Endothelial cell of umbilical vein (primary cell): ENCODE measurements at regions not wholly inside any gene's neighbourhood (a gene's known extent, or its start where the extent isn't known, plus 50 kb on each side); places are given as distances from the start of the nearest gene placed in this dataset.

ENCODE experiments used
- BruUV-seq: library from RNA; stranded (reverse); fragments of 400-500 nt; replicated peaks from 2 replicates; lab custom pipeline; 2021; lab: Mats Ljungman, UMichigan
- CTCF ChIA-PET: fragments of 300-600, 350-600 bp; sonication (Branson Sonifier 250); formaldehyde crosslinking; loops from one replicate; lab custom pipeline; 2021; ENCODE audit warnings: antibody characterized with exemption, inconsistent platforms; lab: Charles Lee
- POLR2A ChIA-PET: fragments of 300-600, 350-600 bp; sonication (Branson Sonifier 250); formaldehyde crosslinking; loops from one replicate; lab custom pipeline; 2021; ENCODE audit warnings: antibody characterized with exemption, inconsistent platforms; lab: Charles Lee
- DNase-seq: peaks from one replicate; pipeline ENCODE4 v3.0.0-alpha.2; 2011; ENCODE audit warnings: low read depth, low spot score
- FAIRE-seq: peaks from 2 replicates; lab custom pipeline; 2011; peaks lifted over from hg19 to GRCh38; lab: Jason Lieb, UNC
- H2AFZ ChIP-seq: 2 replicates; pipeline ENCODE4 v1.6.0; 2012; ENCODE audit warnings: low read depth, low read length, control low read depth, inconsistent platforms
- H3K27ac ChIP-seq: 2 replicates; pipeline ENCODE4 v1.5.1; 2011; ENCODE audit warnings: low read depth, mild to moderate bottlenecking, control low read depth, low read length, moderate library complexity; ENCODE audit not compliant: insufficient read depth
- H3K27me3 ChIP-seq, 2 experiments: 2 replicates each; pipeline versions ENCODE4 v1.6.0 to v1.6.1; 2011; ENCODE audit warnings: low read length in 2 of 2, mixed read lengths in 1 of 2; ENCODE audit not compliant: control insufficient read depth in 2 of 2, insufficient read depth in 2 of 2
- H3K36me3 ChIP-seq, 2 experiments: 2 replicates in 1 of 2; 3 replicates in 1 of 2; pipeline ENCODE4 v1.5.1; 2011; ENCODE audit warnings: low read length in 2 of 2, mild to moderate bottlenecking in 1 of 2, moderate library complexity in 1 of 2; ENCODE audit not compliant: control insufficient read depth in 2 of 2, insufficient read depth in 2 of 2; ENCODE audit errors: extremely low read depth in 1 of 2
- H3K4me1 ChIP-seq: 3 replicates; pipeline ENCODE4 v1.5.1; 2011; ENCODE audit warnings: mild to moderate bottlenecking, low read length; ENCODE audit not compliant: control insufficient read depth, insufficient read depth; ENCODE audit errors: extremely low read depth
- H3K4me2 ChIP-seq: 2 replicates; pipeline ENCODE4 v1.6.1; 2011; ENCODE audit warnings: low read length, control low read depth, mixed read lengths; ENCODE audit not compliant: insufficient read depth
- H3K4me3 ChIP-seq, 3 experiments: fragments of 200-600 bp in 1 of 3; sonication (generic), shearing (Covaris generic) in 1 of 3; replicated peaks in 1 of 3; 2 replicates each; pipeline ENCODE4 v1.5.1; 2011 to 2016; ENCODE audit warnings: control low read depth in 3 of 3, low read length in 3 of 3, mild to moderate bottlenecking in 2 of 3, inconsistent platforms in 1 of 3, low read depth in 1 of 3, moderate library complexity in 1 of 3; ENCODE audit not compliant: insufficient read depth in 1 of 3
- H3K79me2 ChIP-seq: 2 replicates; pipeline ENCODE4 v1.6.0; 2012; ENCODE audit warnings: low read length, inconsistent platforms; ENCODE audit not compliant: control insufficient read depth, insufficient read depth
- H3K9ac ChIP-seq: replicated peaks from 2 replicates; pipeline ENCODE3; 2011; ENCODE audit warnings: low read length, control low read depth; ENCODE audit not compliant: insufficient read depth; ENCODE audit errors: extremely low read depth
- H3K9me1 ChIP-seq: replicated peaks from 3 replicates; pipeline ENCODE4 v1.6.0; 2011; ENCODE audit warnings: mild to moderate bottlenecking, low read length; ENCODE audit not compliant: control insufficient read depth, insufficient read depth; ENCODE audit errors: extremely low read depth
- H3K9me3 ChIP-seq: replicated peaks from 2 replicates; pipeline ENCODE4 v1.5.1; 2012; ENCODE audit warnings: low read length, inconsistent platforms; ENCODE audit not compliant: control insufficient read depth, insufficient read depth
- H4K20me1 ChIP-seq: replicated peaks from 2 replicates; pipeline ENCODE3; 2011; ENCODE audit warnings: mild to moderate bottlenecking, low read length; ENCODE audit not compliant: control insufficient read depth, insufficient read depth; ENCODE audit errors: extremely low read depth
- EZH2 ChIP-seq: IDR thresholded peaks from 2 replicates; pipeline ENCODE4 v1.6.1; 2012; ENCODE audit warnings: borderline replicate concordance, low read depth, mild to moderate bottlenecking, moderate library complexity, low read length, inconsistent platforms; ENCODE audit not compliant: severe bottlenecking
- FOS ChIP-seq: IDR thresholded peaks from 2 replicates; pipeline ENCODE4 v1.6.1; 2011; ENCODE audit warnings: mild to moderate bottlenecking, low read length, moderate library complexity, borderline replicate concordance; ENCODE audit not compliant: insufficient read depth
- GATA2 ChIP-seq: IDR thresholded peaks from 2 replicates; pipeline ENCODE4 v1.7.0; 2011; ENCODE audit warnings: low read depth, mild to moderate bottlenecking, moderate library complexity, mixed read lengths, low read length; ENCODE audit not compliant: insufficient read length, insufficient read depth
- JUN ChIP-seq: IDR thresholded peaks from 2 replicates; pipeline ENCODE4 v1.6.1; 2011; ENCODE audit warnings: borderline replicate concordance, low read depth; ENCODE audit not compliant: insufficient read length, insufficient read depth
- MYC ChIP-seq: IDR thresholded peaks from one replicate; pipeline ENCODE4 v1.6.1; 2011; ENCODE audit warnings: mild to moderate bottlenecking, low read depth, low read length
- POLR2A ChIP-seq: IDR thresholded peaks from 2 replicates; pipeline ENCODE4 v1.6.1; 2012; ENCODE audit warnings: low read depth, mild to moderate bottlenecking, control low read depth, low read length
- POLR2AphosphoS5 ChIP-seq: IDR thresholded peaks from 2 replicates; pipeline ENCODE4 v1.6.1; 2012; ENCODE audit warnings: low read depth, mild to moderate bottlenecking, control low read depth, low read length, moderate library complexity; ENCODE audit not compliant: insufficient read depth
- dilution Hi-C: fragments of 300-500 bp; cut with MboI; formaldehyde crosslinking; loops from one replicate; pipeline ENCODE4 v1.15.0; 2019; ENCODE audit warnings: low sequenced_read_pairs; ENCODE audit not compliant: extremely low pct_ligation_motif_present
- intact Hi-C: fragments of 100-400 bp; cut with micrococcal nuclease; formaldehyde crosslinking; loops from one replicate; pipeline ENCODE4 v1.10.0; 2022
- TF ChIP-seq, protein P1 (sequence below): IDR thresholded peaks from 2 replicates; pipeline ENCODE4 v1.6.1; 2011; ENCODE audit not compliant: insufficient read depth, insufficient read length
- TF ChIP-seq, protein P2 (sequence below), 2 donors: IDR thresholded peaks; 1 replicate in 1 of 2; 2 replicates in 1 of 2; pipeline ENCODE4 v1.5.1; 2011; ENCODE audit warnings: low read length in 2 of 2, mild to moderate bottlenecking in 2 of 2, moderate library complexity in 2 of 2, control low read depth in 1 of 2, inconsistent platforms in 1 of 2, low read depth in 1 of 2; ENCODE audit not compliant: insufficient read depth in 1 of 2; ENCODE audit errors: extremely low read depth in 1 of 2

GRCh38 chr22:48039326-48039725, 1276.9 kb downstream of the TBC1D22A start:
- intact Hi-C loops (no loop called here), dilution Hi-C loops (no loop called here)
- POLR2A ChIA-PET: no interaction called here

More at GRCh38 chr22:48039326-48039725, 1276.9 kb downstream of the TBC1D22A start:
- Histone ChIP-seq H3K27me3 (no peaks in the 10 kb centered on the region), H3K9me3 (peaks cover 5% of the 10 kb centered on the region), H3K9ac (no peak overlapping the region), H3K4me3 (no peak overlapping the region), H3K79me2 (no peaks in the 10 kb centered on the region), H2AFZ (no peak overlapping the region), H3K9me1 (no peaks in the 10 kb centered on the region), H4K20me1 (no peaks in the 10 kb centered on the region), H3K4me2 (no peak overlapping the region), H3K36me3 (no peaks in the 10 kb centered on the region), H3K27ac (no peak overlapping the region), H3K4me1 (no peaks in the 10 kb centered on the region)
- TF ChIP-seq POLR2AphosphoS5 (no peak), EZH2 (no peak), FOS (no peak), MYC (no peak), POLR2A (no peak), JUN (no peak), GATA2 (no peak)
- TF ChIP-seq, protein P1, sequence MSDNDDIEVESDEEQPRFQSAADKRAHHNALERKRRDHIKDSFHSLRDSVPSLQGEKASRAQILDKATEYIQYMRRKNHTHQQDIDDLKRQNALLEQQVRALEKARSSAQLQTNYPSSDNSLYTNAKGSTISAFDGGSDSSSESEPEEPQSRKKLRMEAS: no peak
- TF ChIP-seq, protein P2, sequence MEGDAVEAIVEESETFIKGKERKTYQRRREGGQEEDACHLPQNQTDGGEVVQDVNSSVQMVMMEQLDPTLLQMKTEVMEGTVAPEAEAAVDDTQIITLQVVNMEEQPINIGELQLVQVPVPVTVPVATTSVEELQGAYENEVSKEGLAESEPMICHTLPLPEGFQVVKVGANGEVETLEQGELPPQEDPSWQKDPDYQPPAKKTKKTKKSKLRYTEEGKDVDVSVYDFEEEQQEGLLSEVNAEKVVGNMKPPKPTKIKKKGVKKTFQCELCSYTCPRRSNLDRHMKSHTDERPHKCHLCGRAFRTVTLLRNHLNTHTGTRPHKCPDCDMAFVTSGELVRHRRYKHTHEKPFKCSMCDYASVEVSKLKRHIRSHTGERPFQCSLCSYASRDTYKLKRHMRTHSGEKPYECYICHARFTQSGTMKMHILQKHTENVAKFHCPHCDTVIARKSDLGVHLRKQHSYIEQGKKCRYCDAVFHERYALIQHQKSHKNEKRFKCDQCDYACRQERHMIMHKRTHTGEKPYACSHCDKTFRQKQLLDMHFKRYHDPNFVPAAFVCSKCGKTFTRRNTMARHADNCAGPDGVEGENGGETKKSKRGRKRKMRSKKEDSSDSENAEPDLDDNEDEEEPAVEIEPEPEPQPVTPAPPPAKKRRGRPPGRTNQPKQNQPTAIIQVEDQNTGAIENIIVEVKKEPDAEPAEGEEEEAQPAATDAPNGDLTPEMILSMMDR (IDR thresholded peaks at IDR 0.05; ENCODE audit: extremely low read depth in 1 of 2, insufficient read depth in 1 of 2, low read depth in 1 of 2, low read length in 2 of 2): no peak
- CTCF ChIA-PET: no interaction called here
- no TSS peak for BruUV-seq
- FAIRE-seq: no peak
- DNase-seq: no peak
